SK-N-SH (cell line): ENCODE measurements at regions not wholly inside any gene's neighbourhood (a gene's known extent, or its start where the extent isn't known, plus 50 kb on each side); places are given as distances from the start of the nearest gene placed in this dataset.

Experiments used
- CTCF ChIA-PET: fragments of 300-600, 350-600 bp; formaldehyde crosslinking; extraction: SDS; loops from one replicate; lab custom pipeline; 2021; lab: Yijun Ruan, JAX
- POLR2A ChIA-PET: fragments of 350-600 bp; sonication (Branson Sonifier 250); formaldehyde crosslinking; extraction: SDS; loops from one replicate; lab custom pipeline; 2020; ENCODE audit warnings: antibody characterized with exemption, inconsistent platforms; lab: Yijun Ruan, JAX
- DNase-seq: peaks from one replicate; pipeline ENCODE4 v3.0.0; 2012
- H2AFZ ChIP-seq: fragments of 200-600 bp; sonication (generic); 2 replicates; pipeline ENCODE4 v1.8.1; 2016; ENCODE audit warnings: antibody characterized with exemption, mild to moderate bottlenecking, low read depth
- H3F3A ChIP-seq: fragments of 200-600 bp; sonication (generic); replicated peaks from 2 replicates; pipeline ENCODE3; 2016; ENCODE audit warnings: antibody characterized with exemption, mild to moderate bottlenecking; ENCODE audit not compliant: insufficient read depth
- H3K27ac ChIP-seq, 2 experiments: fragments of 200-500 bp in 1 of 2; fragments of 200-600 bp in 1 of 2; sonication (Bioruptor generic) in 1 of 2; sonication (generic), shearing (Covaris generic) in 1 of 2; 2 replicates each; pipeline versions ENCODE4 v1.5.1 to v1.6.1; 2014 to 2016; ENCODE audit warnings: low read depth in 2 of 2, inconsistent platforms in 1 of 2, low read length in 1 of 2, mild to moderate bottlenecking in 1 of 2, mixed read lengths in 1 of 2
- H3K27me3 ChIP-seq: fragments of 200-600 bp; sonication (generic), shearing (Covaris generic); 2 replicates; pipeline ENCODE4 v1.6.1; 2016; ENCODE audit warnings: mixed run types; ENCODE audit not compliant: insufficient read depth
- H3K36me3 ChIP-seq, 2 experiments: fragments of 200-500 bp in 1 of 2; fragments of 200-600 bp in 1 of 2; sonication (Bioruptor generic) in 1 of 2; sonication (generic) in 1 of 2; replicated peaks in 1 of 2; 2 replicates each; pipeline versions ENCODE3 to v1.5.1; 2014 to 2016; ENCODE audit warnings: low read length in 1 of 2, mild to moderate bottlenecking in 1 of 2; ENCODE audit not compliant: insufficient read depth in 2 of 2, control insufficient read depth in 1 of 2
- H3K4me1 ChIP-seq, 2 experiments: fragments of 200-500 bp in 1 of 2; fragments of 200-600 bp in 1 of 2; sonication (Bioruptor generic) in 1 of 2; sonication (generic), shearing (Covaris generic) in 1 of 2; 2 replicates each; pipeline versions ENCODE4 v1.5.1 to v1.6.1; 2014 to 2016; ENCODE audit warnings: low read depth in 1 of 2, low read length in 1 of 2, mixed run types in 1 of 2; ENCODE audit not compliant: insufficient read depth in 2 of 2, control insufficient read depth in 1 of 2
- H3K4me2 ChIP-seq: fragments of 200-600 bp; sonication (generic), shearing (Covaris generic); 2 replicates; pipeline ENCODE4 v1.6.1; 2017; ENCODE audit warnings: mixed run types
- H3K4me3 ChIP-seq, 2 experiments: fragments of 200-500 bp in 1 of 2; fragments of 200-600 bp in 1 of 2; sonication (Bioruptor generic) in 1 of 2; sonication (generic), shearing (Covaris generic) in 1 of 2; 2 replicates each; pipeline versions ENCODE4 v1.5.1 to v1.8.1; 2014 to 2016; ENCODE audit warnings: low read depth in 2 of 2, inconsistent platforms in 1 of 2, low read length in 1 of 2, mild to moderate bottlenecking in 1 of 2, mixed read lengths in 1 of 2, moderate library complexity in 1 of 2
- H3K79me2 ChIP-seq: fragments of 200-600 bp; sonication (generic); 2 replicates; pipeline ENCODE4 v1.8.1; 2017; ENCODE audit warnings: mild to moderate bottlenecking; ENCODE audit not compliant: insufficient read depth
- H3K9ac ChIP-seq: fragments of 200-600 bp; sonication (generic); 2 replicates; pipeline ENCODE4 v1.6.1; 2017; ENCODE audit warnings: mixed run types
- H3K9me2 ChIP-seq: fragments of 200-600 bp; sonication (generic); 2 replicates; pipeline ENCODE4 v1.6.1; 2017; ENCODE audit warnings: mixed run types
- H3K9me3 ChIP-seq: fragments of 200-600 bp; sonication (generic); 2 replicates; pipeline ENCODE4 v1.6.1; 2017; ENCODE audit warnings: mixed run types, mild to moderate bottlenecking, moderate library complexity
- H4K20me1 ChIP-seq: fragments of 200-600 bp; sonication (generic); 2 replicates; pipeline ENCODE4 v1.6.1; 2017; ENCODE audit warnings: mild to moderate bottlenecking, mixed run types; ENCODE audit not compliant: insufficient read depth
- ELF1 ChIP-seq: IDR thresholded peaks from 2 replicates; pipeline ENCODE4 v1.4.0; 2012
- EP300 ChIP-seq, 2 experiments: IDR thresholded peaks; 2 replicates each; pipeline versions ENCODE4 v1.4.0 to v1.6.1; 2012; ENCODE audit warnings: borderline replicate concordance in 1 of 2, low read depth in 1 of 2, low read length in 1 of 2
- EZH2phosphoT487 ChIP-seq: fragments of 200-600 bp; sonication (generic); IDR thresholded peaks from 2 replicates; pipeline ENCODE4 v1.6.1; 2017; ENCODE audit warnings: low read depth, mixed run types, mild to moderate bottlenecking, antibody characterized with exemption, moderate library complexity, borderline replicate concordance
- FOSL2 ChIP-seq: IDR thresholded peaks from 2 replicates; pipeline ENCODE4 v1.4.0; 2012; ENCODE audit warnings: low read depth, mild to moderate bottlenecking, moderate library complexity, borderline replicate concordance
- FOXM1 ChIP-seq: IDR thresholded peaks from 2 replicates; pipeline ENCODE4 v1.4.0; 2012; ENCODE audit warnings: low read depth, mild to moderate bottlenecking
- GATA2 ChIP-seq: sonication (generic); formaldehyde crosslinking; IDR thresholded peaks from 2 replicates; pipeline ENCODE4 v1.5.0; 2020; ENCODE audit warnings: mild to moderate bottlenecking, missing genetic modification reagents
- JUND ChIP-seq: IDR thresholded peaks from 2 replicates; pipeline ENCODE4 v1.4.0; 2012
- MXI1 ChIP-seq: IDR thresholded peaks from 2 replicates; pipeline ENCODE4 v1.6.1; 2012; ENCODE audit warnings: mild to moderate bottlenecking, low read depth, low read length, improper control_type of control experiment
- NRF1 ChIP-seq: IDR thresholded peaks from 2 replicates; pipeline ENCODE4 v1.6.1; 2012; ENCODE audit warnings: low read depth, mild to moderate bottlenecking, low read length
- PBX3 ChIP-seq: IDR thresholded peaks from 2 replicates; pipeline ENCODE4; 2012
- RCOR1 ChIP-seq: fragments of 150-350 bp; IDR thresholded peaks from 2 replicates; pipeline ENCODE4 v1.6.1; 2017; ENCODE audit warnings: antibody characterized with exemption, low read length
- RFX5 ChIP-seq: IDR thresholded peaks from 2 replicates; pipeline ENCODE4 v1.6.1; 2012; ENCODE audit warnings: mild to moderate bottlenecking, improper control_type of control experiment, low read length
- SIN3A ChIP-seq: IDR thresholded peaks from 2 replicates; pipeline ENCODE4 v1.6.1; 2012; ENCODE audit warnings: low read depth, mild to moderate bottlenecking, low read length, moderate library complexity, borderline replicate concordance
- SMC3 ChIP-seq: IDR thresholded peaks from 2 replicates; pipeline ENCODE4 v1.6.1; 2012; ENCODE audit warnings: low read depth, low read length, improper control_type of control experiment
- TCF12 ChIP-seq: IDR thresholded peaks from 2 replicates; pipeline ENCODE4 v1.4.0; 2012
- ZBTB33 ChIP-seq: IDR thresholded peaks from 2 replicates; pipeline ENCODE4 v1.4.0; 2012; ENCODE audit warnings: low read depth, borderline replicate concordance
- WGBS: methylation state at CpG from one replicate; pipeline ENCODE4 v1.1.6; 2017; ENCODE audit warnings: low lambda C conversion rate; 5-methylcytosine and 5-hydroxymethylcytosine counted together
- TF ChIP-seq, protein P1 (sequence below): fragments of 150-350 bp; IDR thresholded peaks from 2 replicates; pipeline ENCODE4 v1.6.1; 2016; ENCODE audit warnings: mild to moderate bottlenecking, low read depth, low read length
- TF ChIP-seq, protein P2 (sequence below): IDR thresholded peaks from 2 replicates; pipeline ENCODE4 v1.4.0; 2012; ENCODE audit warnings: low read depth, borderline replicate concordance
- TF ChIP-seq, protein P3 (sequence below): IDR thresholded peaks from 2 replicates; pipeline ENCODE4 v1.6.1; 2012; ENCODE audit warnings: mild to moderate bottlenecking, low read depth, low read length, moderate library complexity

GRCh38 chr12:112685321-112685720 is 106.2 kb upstream of the RPH3A start (continued):
- TF ChIP-seq EZH2phosphoT487 (no peak), TCF12 (no peak), MXI1 (no peak), JUND (no peak), SIN3A (no peak), RFX5 (no peak), RCOR1 (no peak), EP300 (IDR thresholded peaks at IDR 0.05; ENCODE audit: borderline replicate concordance in 1 of 2, low read depth in 1 of 2, low read length in 1 of 2) (no peak)
- TF ChIP-seq, protein P1, sequence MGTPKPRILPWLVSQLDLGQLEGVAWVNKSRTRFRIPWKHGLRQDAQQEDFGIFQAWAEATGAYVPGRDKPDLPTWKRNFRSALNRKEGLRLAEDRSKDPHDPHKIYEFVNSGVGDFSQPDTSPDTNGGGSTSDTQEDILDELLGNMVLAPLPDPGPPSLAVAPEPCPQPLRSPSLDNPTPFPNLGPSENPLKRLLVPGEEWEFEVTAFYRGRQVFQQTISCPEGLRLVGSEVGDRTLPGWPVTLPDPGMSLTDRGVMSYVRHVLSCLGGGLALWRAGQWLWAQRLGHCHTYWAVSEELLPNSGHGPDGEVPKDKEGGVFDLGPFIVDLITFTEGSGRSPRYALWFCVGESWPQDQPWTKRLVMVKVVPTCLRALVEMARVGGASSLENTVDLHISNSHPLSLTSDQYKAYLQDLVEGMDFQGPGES: no peak
- TF ChIP-seq, all 33 proteins: peak for 0

DNA sequence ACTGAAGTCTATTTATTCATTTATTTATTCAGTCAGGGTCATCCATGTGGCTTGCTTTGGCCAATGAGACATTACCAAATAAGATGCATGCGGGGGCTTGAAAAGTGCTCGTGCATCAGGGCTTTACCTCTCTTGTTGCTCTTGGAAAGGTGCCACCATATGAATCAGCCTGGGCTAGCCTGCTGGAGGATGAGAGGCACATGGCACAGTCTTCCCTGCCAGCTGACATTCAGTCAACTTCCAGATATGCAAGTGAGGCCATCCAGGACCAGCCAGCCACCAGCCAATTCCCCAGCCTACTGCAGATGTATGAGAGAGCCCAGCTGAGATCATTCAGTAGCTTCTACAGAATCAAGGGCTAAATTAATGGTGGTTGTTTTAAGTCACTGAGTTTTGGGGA is 105.2 kb upstream of the RPH3A start:
- Histone ChIP-seq H3K4me1 (peaks cover 0 to 5% of the 10 kb centered on the region in 2 experiments; a peak in 1 of 4 replicates), H3K79me2 (no peaks in the 10 kb centered on the region), H3K27me3 (no peaks in the 10 kb centered on the region), H3K9ac (no peak overlapping the region), H3K4me3 (no peak overlapping the region), H3K36me3 (no peaks in the 10 kb centered on the region), H4K20me1 (no peaks in the 10 kb centered on the region), H3K4me2 (no peak overlapping the region), H3F3A (no peaks in the 10 kb centered on the region), H3K27ac (no peak overlapping the region), H3K9me3 (no peaks in the 10 kb centered on the region), H3K9me2 (no peaks in the 10 kb centered on the region), H2AFZ (no peak overlapping the region)
- TF ChIP-seq FOSL2: no peak
- TF ChIP-seq SMC3: no peak
- no peak for TF ChIP-seq FOXM1
- TF ChIP-seq ZBTB33: no peak
- TF ChIP-seq, protein P1: no peak
- TF ChIP-seq NRF1: no peak
- no peak for TF ChIP-seq EP300 (IDR thresholded peaks at IDR 0.05; ENCODE audit: borderline replicate concordance in 1 of 2, low read depth in 1 of 2, low read length in 1 of 2)
- TF ChIP-seq ELF1: no peak
- no peak for TF ChIP-seq GATA2 (CRISPR knock-in tag)
- TF ChIP-seq, protein P2, sequence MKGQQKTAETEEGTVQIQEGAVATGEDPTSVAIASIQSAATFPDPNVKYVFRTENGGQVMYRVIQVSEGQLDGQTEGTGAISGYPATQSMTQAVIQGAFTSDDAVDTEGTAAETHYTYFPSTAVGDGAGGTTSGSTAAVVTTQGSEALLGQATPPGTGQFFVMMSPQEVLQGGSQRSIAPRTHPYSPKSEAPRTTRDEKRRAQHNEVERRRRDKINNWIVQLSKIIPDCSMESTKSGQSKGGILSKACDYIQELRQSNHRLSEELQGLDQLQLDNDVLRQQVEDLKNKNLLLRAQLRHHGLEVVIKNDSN: no peak
- no peak for TF ChIP-seq PBX3
- no peak for TF ChIP-seq SIN3A
- TF ChIP-seq, protein P3, sequence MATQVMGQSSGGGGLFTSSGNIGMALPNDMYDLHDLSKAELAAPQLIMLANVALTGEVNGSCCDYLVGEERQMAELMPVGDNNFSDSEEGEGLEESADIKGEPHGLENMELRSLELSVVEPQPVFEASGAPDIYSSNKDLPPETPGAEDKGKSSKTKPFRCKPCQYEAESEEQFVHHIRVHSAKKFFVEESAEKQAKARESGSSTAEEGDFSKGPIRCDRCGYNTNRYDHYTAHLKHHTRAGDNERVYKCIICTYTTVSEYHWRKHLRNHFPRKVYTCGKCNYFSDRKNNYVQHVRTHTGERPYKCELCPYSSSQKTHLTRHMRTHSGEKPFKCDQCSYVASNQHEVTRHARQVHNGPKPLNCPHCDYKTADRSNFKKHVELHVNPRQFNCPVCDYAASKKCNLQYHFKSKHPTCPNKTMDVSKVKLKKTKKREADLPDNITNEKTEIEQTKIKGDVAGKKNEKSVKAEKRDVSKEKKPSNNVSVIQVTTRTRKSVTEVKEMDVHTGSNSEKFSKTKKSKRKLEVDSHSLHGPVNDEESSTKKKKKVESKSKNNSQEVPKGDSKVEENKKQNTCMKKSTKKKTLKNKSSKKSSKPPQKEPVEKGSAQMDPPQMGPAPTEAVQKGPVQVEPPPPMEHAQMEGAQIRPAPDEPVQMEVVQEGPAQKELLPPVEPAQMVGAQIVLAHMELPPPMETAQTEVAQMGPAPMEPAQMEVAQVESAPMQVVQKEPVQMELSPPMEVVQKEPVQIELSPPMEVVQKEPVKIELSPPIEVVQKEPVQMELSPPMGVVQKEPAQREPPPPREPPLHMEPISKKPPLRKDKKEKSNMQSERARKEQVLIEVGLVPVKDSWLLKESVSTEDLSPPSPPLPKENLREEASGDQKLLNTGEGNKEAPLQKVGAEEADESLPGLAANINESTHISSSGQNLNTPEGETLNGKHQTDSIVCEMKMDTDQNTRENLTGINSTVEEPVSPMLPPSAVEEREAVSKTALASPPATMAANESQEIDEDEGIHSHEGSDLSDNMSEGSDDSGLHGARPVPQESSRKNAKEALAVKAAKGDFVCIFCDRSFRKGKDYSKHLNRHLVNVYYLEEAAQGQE: no peak
- no peak for TF ChIP-seq RFX5
- DNase-seq: no peak
- ChIA-PET CTCF (no interaction called here), POLR2A (no interaction called here)
- WGBS: 11% methylated on average over 2 of the region's 2 CpGs
